Gastroesophageal sphincter (tissue), 3 donors: ENCODE measurements at regions not wholly inside any gene's neighbourhood (a gene's known extent, or its start where the extent isn't known, plus 50 kb on each side); places are given as distances from the start of the nearest gene placed in this dataset.

Experiments used
- CTCF ChIP-seq, 4 experiments: fragments of 200-600 bp in 2 of 4; fragments of 450-650 bp in 2 of 4; sonication (generic) in 1 of 4; IDR thresholded peaks; one replicate each; pipeline ENCODE4 v1.5.1; 2017 to 2019; ENCODE audit warnings: antibody characterized with exemption in 4 of 4, mild to moderate bottlenecking in 2 of 4, moderate library complexity in 2 of 4
- POLR2AphosphoS5 ChIP-seq: sonication (generic); formaldehyde crosslinking; IDR thresholded peaks from one replicate; pipeline ENCODE4 v1.6.1; 2017; ENCODE audit warnings: antibody characterized with exemption

DNA sequence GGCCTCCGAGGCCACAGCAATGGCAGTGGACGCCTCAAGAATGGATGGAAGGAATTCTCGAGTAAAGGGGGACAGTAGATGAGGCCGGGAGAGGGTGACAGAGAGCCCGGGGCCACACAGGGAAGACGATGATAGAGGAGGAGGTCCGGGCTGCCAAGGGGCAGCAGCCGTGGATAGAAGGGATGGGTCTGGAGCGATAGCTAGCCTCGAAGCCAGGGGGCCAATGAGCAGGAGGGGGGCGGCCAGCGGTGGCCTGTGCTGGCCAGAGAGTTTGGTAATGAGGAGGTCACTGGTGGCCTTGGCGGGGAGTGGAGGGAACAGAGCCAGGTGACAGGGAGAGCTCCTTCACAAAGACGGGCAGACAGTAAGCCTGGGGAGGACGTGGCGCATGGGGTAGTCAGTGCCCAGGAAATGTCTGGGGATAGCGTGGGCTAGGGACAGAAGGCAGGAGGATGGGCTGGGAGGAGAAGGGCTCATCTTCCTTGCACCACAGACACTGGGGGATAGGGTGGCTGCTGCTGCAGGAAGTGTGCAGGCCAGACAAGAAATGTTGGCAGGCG is 87.8 kb upstream of the ASB18 start:
- TF ChIP-seq POLR2AphosphoS5 (no peak), CTCF (IDR thresholded peaks at IDR 0.05) (no peak)
